GM12878 (cell line): ENCODE measurements at regions not wholly inside any gene's neighbourhood (a gene's known extent, or its start where the extent isn't known, plus 50 kb on each side); places are given as distances from the start of the nearest gene placed in this dataset.

Source experiments
- NFYB ChIP-seq: IDR thresholded peaks from 2 replicates; pipeline ENCODE4 v1.6.1; 2011; ENCODE audit warnings: low read depth, mild to moderate bottlenecking, low read length, improper control_type of control experiment, moderate library complexity; ENCODE audit not compliant: insufficient read depth
- TF ChIP-seq, protein P1 (sequence below): IDR thresholded peaks from 2 replicates; pipeline ENCODE4 v1.6.1; 2011; ENCODE audit warnings: mild to moderate bottlenecking, low read depth, low read length, moderate library complexity; ENCODE audit not compliant: insufficient replicate concordance

- TF ChIP-seq NFYB, result no peak
- TF ChIP-seq, protein P1, sequence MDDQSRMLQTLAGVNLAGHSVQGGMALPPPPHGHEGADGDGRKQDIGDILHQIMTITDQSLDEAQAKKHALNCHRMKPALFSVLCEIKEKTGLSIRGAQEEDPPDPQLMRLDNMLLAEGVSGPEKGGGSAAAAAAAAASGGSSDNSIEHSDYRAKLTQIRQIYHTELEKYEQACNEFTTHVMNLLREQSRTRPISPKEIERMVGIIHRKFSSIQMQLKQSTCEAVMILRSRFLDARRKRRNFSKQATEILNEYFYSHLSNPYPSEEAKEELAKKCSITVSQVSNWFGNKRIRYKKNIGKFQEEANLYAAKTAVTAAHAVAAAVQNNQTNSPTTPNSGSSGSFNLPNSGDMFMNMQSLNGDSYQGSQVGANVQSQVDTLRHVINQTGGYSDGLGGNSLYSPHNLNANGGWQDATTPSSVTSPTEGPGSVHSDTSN, result no peak
Observed at GRCh38 chr11:106425819-106426218, 348.4 kb downstream of the AASDHPPT start.
